HCEC 1CT (cell line): ENCODE measurements at regions not wholly inside any gene's neighbourhood (a gene's known extent, or its start where the extent isn't known, plus 50 kb on each side); places are given as distances from the start of the nearest gene placed in this dataset.

Experiments used
- DNase-seq: peaks from one replicate; pipeline ENCODE4 v3.0.0-alpha.2; 2017

DNA sequence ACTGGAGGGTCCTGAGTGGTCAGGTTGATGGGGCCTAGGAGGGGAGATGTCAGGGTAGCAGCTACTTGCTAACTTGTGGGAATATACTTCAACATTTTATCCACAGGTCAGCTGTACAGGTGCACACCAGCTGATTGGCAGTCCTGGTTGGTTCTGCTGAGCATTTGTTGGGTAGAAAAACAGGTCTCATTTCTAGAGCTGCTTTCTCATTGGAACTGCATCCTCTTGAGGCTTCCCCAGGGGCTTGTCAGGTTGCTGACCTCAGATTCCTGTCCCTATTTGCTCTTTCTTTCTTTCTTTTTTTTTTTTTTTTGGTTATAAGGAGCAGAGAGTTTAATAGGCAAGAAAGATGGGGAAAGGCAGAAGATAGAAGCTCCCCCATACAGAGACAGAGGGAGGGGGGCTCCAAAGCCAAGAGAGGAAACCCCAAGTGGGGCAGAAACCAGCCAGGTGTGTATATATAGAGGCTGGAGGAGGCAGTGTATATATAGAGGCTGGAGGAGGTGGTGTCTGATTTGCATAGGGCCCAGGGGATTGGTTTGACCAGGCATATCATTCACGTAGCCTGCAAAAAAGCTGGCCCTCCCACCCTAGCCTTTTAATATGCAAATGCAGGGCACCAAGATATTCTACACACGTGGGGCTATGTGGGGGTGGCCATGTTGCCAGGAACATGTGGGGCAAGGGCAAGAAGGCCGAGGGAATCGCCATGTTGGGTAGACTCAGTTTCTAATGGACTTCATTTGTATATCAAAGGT lies 57.3 kb upstream of the STUM start:
- DNase-seq = no peak

DNA sequence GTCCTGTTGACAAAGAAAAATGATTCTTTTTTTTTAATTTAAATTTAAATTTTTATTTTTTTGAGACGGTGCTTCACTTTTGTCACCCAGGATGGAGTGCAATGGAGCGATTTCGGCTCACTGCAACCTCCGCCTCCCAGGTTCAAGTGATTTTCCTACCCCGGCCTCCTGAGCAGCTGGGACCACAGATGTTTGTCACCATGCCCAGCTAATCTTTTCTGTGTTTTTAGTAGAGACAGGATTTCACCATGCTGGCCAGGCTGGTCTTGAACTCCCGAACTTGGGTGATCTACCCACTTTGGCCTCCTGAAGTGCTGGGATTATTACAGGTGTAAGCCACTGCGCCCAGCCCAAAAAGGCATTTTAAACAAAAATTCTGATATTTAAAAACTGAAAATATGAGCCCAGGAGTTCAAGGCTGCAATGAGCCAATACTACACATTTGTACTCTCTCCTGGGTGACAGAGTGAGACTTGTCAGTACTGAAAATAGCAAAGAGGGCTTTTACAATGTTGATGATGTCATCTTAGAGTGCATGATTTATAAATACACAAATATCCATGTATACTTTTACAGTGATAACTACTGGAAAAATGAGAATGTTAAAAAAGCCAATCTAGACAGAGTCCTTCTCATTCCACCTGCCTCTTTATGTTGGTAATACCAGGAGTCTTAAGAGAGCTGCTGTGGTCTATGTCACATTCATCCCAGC lies 56.0 kb upstream of the STUM start:
- no peak for DNase-seq

DNA sequence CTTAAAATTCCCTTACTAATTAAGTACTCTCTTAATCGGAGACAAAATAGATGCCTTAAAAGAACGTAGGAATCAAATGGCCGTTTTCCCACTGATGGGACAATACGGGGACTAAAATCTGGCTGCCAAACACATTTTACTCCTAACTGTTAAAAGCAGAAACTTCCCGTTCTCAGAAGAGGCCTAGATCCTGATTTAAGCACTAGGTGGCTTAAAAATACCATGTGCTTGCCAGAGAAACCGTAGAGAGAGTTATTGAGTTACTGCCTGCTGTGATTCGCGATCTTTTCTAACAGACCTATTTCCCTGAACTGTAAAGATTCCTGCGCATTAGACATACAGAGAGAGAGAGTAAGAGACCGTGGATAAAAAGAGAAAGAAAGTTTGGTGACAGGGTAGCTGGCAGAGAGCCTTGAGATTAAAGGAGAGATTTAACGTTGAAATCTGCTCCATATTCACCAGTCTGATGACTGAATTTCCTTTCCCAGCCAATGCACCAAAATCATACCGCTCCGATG lies 54.4 kb upstream of the STUM start:
- DNase-seq = no peak

DNA sequence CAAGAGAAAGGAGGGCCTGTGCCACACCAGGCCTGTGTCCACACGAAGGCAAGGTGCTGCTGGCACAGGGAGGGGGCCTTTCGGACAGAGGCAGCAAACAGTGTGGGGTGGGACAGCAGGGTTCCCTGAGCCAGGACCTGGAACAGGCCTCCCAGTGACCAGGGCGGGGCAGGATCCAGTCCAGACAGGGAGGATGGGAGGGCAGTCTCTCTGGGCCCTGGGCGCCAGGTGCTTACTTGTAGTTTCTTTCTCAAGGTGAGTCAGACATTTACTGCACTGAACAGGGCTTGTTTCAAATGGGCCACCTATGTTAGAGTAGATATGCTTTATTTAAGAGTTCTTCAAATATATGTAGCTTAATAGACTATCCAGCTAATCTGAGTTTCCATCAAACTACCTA lies 52.8 kb upstream of the STUM start:
- DNase-seq = no peak

DNA sequence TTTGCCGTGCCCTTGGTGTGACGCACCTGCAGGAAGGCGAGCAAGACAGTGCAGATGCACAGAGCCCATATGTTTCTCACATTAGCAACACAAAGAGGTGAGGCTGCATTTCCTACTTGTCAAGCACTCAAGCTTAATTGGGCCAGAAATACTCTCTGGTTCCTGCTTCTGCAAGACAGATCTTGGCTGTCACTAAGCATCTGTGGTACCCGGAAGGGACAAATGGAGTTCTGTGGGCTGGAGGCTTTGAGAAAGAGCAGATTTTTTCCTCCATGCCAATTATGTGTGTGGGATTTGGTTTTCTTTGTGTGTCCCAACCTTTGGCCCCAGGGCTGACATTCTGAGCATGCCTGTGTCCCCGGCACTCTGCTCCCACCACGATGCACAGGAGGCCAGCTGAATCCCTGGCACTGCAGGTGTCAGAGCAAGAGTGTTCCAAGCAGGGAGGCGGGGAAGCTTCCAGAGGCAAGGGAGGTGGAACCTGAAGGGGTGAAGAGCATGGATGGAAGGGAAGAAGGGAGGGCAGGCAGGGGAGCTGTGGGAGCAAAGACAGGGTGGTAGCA lies 52.0 kb upstream of the STUM start:
- no peak for DNase-seq

DNA sequence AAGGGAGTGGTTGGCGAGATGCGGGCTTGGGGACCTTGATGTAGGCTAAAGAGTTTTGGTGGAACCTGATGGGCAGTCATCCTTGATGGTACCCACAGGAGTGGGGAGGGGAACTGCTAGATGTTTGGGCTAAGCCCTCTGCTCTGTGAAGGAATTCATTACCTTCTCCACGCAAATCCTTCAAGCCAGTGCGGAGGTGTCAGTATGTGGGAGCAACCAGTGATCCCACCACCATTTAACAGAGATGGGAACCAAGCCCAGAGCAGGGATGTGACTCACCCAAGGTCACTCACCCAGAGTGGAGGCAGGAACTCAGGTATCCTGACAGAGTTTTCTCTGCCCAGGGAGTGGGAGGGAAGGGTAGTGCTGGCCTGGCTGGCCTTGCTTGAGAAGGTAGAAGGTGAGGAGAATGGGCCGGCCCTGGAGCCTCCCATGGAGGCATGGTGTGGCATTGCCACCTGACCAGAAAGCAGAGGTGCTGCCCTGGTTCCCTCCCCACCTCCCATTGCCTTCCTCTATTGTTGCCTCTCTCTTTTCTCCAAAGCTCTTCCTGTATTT lies 51.2 kb upstream of the STUM start:
- no peak for DNase-seq

DNA sequence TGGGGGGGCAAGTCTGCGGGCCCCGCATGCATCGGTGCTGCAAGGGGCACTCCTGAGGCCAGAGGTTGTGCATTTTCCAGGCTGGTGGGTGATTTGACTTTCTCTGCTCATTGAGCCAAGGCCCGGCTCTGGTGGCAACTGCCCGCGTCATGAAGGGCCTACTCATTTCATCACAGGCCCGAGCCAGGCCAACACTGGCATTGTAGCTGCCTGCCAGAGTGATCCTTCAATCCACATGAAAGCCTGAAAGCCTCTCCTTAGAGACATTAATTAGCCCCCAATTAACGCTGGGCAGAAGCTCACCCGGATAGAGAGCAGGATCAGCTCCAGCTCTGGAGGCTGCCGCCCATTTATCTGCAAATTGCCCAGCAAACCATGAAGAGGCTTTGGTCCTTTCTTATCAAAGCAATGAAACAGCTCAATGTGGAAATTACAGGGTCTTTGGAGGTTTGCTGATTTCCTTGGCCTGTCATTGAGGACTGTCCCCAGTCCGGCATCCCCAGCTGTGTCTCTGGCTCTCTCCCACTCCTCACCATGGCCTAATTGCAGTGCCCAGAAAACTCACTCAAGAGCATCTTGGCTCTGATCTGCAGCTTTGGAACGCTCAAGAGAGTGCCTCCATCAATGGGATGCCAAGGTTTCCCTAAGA lies 50.4 kb upstream of the STUM start:
- no peak for DNase-seq

DNA sequence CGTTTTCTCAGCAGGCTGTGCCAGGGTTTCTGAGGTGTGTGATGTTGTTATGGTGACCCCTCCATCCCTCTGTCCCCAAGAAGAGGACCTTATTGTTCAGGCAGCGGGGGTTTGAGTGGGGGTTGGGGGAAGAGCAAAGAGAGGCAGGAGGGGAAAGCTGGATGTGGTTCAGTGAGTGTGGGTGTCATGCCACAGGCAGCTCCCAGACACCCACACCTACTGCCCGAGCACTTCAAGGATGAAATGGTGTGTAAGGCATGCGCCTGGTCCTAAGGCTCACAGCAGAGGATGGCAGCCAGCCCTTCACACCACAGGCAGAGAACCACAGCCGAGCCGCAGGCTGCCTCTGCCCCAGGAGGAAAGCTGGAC lies 49.9 kb upstream of the STUM start:
- no peak for DNase-seq
